Naive B cell (primary cell): ENCODE measurements at regions not wholly inside any gene's neighbourhood (a gene's known extent, or its start where the extent isn't known, plus 50 kb on each side); places are given as distances from the start of the nearest gene placed in this dataset.
"Not testable (repeated sequence)": the region's sequence is repeated elsewhere in the genome, so short reads cannot be mapped to it uniquely, and the experiment has no call there.

Experiments used
- ATAC-seq, 2 donors: fragments of 150-1000 bp; cut with Tn5 transposase; 2 replicates each; pipeline ENCODE4 v1.10.0; 2021; ENCODE audit warnings: low read depth in 2 of 2, mild to moderate bottlenecking in 2 of 2, moderate library complexity in 2 of 2
- DNase-seq: peaks from one replicate; pipeline ENCODE4 v3.0.0; 2022
- H3K27ac Mint-ChIP-seq, 6 donors: one replicate each; pipeline ENCODE4 v1.8.0; 2020 to 2022; ENCODE audit warnings: mild to moderate bottlenecking in 6 of 6, mixed read lengths in 6 of 6, moderate library complexity in 5 of 6, inconsistent platforms in 2 of 6
- H3K27me3 Mint-ChIP-seq, 3 donors: one replicate each; pipeline ENCODE4 v1.8.0; 2021 to 2022; ENCODE audit warnings: mixed read lengths in 3 of 3, mild to moderate bottlenecking in 1 of 3
- H3K36me3 Mint-ChIP-seq, 2 donors: one replicate each; pipeline ENCODE4 v1.8.0; 2020 to 2022; ENCODE audit warnings: mixed read lengths in 2 of 2, inconsistent platforms in 1 of 2, mild to moderate bottlenecking in 1 of 2
- H3K4me1 Mint-ChIP-seq, 3 donors: one replicate each; pipeline ENCODE4 v1.8.0; 2020 to 2022; ENCODE audit warnings: mixed read lengths in 3 of 3, inconsistent platforms in 1 of 3, mild to moderate bottlenecking in 1 of 3, moderate library complexity in 1 of 3
- H3K4me3 Mint-ChIP-seq, 8 donors: one replicate each; pipeline ENCODE4 v1.8.0; 2020 to 2022; ENCODE audit warnings: mild to moderate bottlenecking in 8 of 8, mixed read lengths in 8 of 8, moderate library complexity in 8 of 8, inconsistent platforms in 2 of 8
- H3K9me3 Mint-ChIP-seq, 7 donors: one replicate each; pipeline ENCODE4 v1.8.0; 2020 to 2022; ENCODE audit warnings: mixed read lengths in 7 of 7, mild to moderate bottlenecking in 5 of 7, inconsistent platforms in 2 of 7, moderate library complexity in 1 of 7

- DNase-seq (no peak), ATAC-seq (no peak)
- Mint-ChIP-seq H3K4me3 (no peak overlapping the region), H3K27me3 (peaks cover 20 to 30% (median 24%) of the 10 kb centered on the region in 3 donors), H3K36me3 (no peaks in the 10 kb centered on the region), H3K4me1 (no peaks in the 10 kb centered on the region), H3K27ac (no peak overlapping the region), H3K9me3 (peaks cover 0 to 1% (median 0%) of the 10 kb centered on the region in 7 donors)
These were observed 188.5 kb upstream of the CAND1 start for GRCh38 chr12:67080637-67081036.

- no peak for DNase-seq
- H3K4me3 Mint-ChIP-seq: no peak overlapping the region
- no peak overlapping the region for H3K27ac Mint-ChIP-seq
- ATAC-seq: no peak
- no peaks in the 10 kb centered on the region for H3K36me3 Mint-ChIP-seq
- no peaks in the 10 kb centered on the region for H3K9me3 Mint-ChIP-seq
- no peaks in the 10 kb centered on the region for H3K4me1 Mint-ChIP-seq
- peaks cover 10 to 29% (median 22%) of the 10 kb centered on the region in 3 donors for H3K27me3 Mint-ChIP-seq
These were observed 186.9 kb upstream of the CAND1 start for GRCh38 chr12:67082221-67082620.

GRCh38 chr12:67085699-67086098 lies 183.5 kb upstream of the CAND1 start:
- no peaks in the 10 kb centered on the region for H3K9me3 Mint-ChIP-seq

GRCh38 chr12:67086116-67086515 lies 183.0 kb upstream of the CAND1 start:
- Mint-ChIP-seq H3K27me3 (peaks cover 17 to 33% (median 29%) of the 10 kb centered on the region in 3 donors), H3K9me3 (no peaks in the 10 kb centered on the region), H3K4me1 (no peaks in the 10 kb centered on the region), H3K36me3 (no peaks in the 10 kb centered on the region), H3K4me3 (no peak overlapping the region), H3K27ac (no peak overlapping the region)
- ATAC-seq (no peak), DNase-seq (no peak)

More at GRCh38 chr12:67085699-67086098, 183.5 kb upstream of the CAND1 start:
- Mint-ChIP-seq H3K27me3 (peaks cover 13 to 33% (median 26%) of the 10 kb centered on the region in 3 donors), H3K27ac (no peak overlapping the region), H3K4me3 (no peak overlapping the region), H3K36me3 (no peaks in the 10 kb centered on the region), H3K4me1 (no peaks in the 10 kb centered on the region)
- ATAC-seq (no peak), DNase-seq (no peak)

GRCh38 chr12:67088401-67089118 lies 180.6 kb upstream of the CAND1 start:
- Mint-ChIP-seq H3K27ac (no peak overlapping the region), H3K4me3 (no peak overlapping the region), H3K9me3 (peaks cover 0 to 11% (median 4%) of the 10 kb centered on the region in 7 donors), H3K27me3 (peaks cover 20 to 27% (median 25%) of the 10 kb centered on the region in 3 donors), H3K36me3 (no peaks in the 10 kb centered on the region), H3K4me1 (no peaks in the 10 kb centered on the region)
- DNase-seq (no peak), ATAC-seq (no peak)

GRCh38 chr12:67091204-67091603 lies 178.0 kb upstream of the CAND1 start:
- no peaks in the 10 kb centered on the region for H3K36me3 Mint-ChIP-seq
- ATAC-seq (no peak), DNase-seq (no peak)
- H3K4me3 Mint-ChIP-seq: no peak overlapping the region
- H3K27me3 Mint-ChIP-seq: peaks cover 13 to 17% (median 17%) of the 10 kb centered on the region in 3 donors
- peaks cover 0 to 11% (median 4%) of the 10 kb centered on the region in 7 donors for H3K9me3 Mint-ChIP-seq
- H3K4me1 Mint-ChIP-seq: no peaks in the 10 kb centered on the region
- no peak overlapping the region for H3K27ac Mint-ChIP-seq

GRCh38 chr12:67091678-67092077 lies 177.5 kb upstream of the CAND1 start:
- no peak for ATAC-seq
- no peak for DNase-seq
- Mint-ChIP-seq H3K36me3 (no peaks in the 10 kb centered on the region), H3K4me1 (no peaks in the 10 kb centered on the region), H3K27me3 (peaks cover 17 to 20% (median 18%) of the 10 kb centered on the region in 3 donors), H3K9me3 (peaks cover 0 to 11% (median 4%) of the 10 kb centered on the region in 7 donors), H3K27ac (no peak overlapping the region), H3K4me3 (no peak overlapping the region)

GRCh38 chr12:67092934-67093333 lies 176.2 kb upstream of the CAND1 start:
- H3K9me3 Mint-ChIP-seq: peaks cover 0 to 11% (median 4%) of the 10 kb centered on the region in 7 donors
- not testable (repeated sequence) for ATAC-seq

GRCh38 chr12:67096533-67097318 lies 172.4 kb upstream of the CAND1 start:
- Mint-ChIP-seq H3K4me1 (no peaks in the 10 kb centered on the region), H3K27ac (no peak overlapping the region), H3K27me3 (peaks cover 10 to 12% (median 11%) of the 10 kb centered on the region in 3 donors), H3K4me3 (no peak overlapping the region), H3K9me3 (peaks cover 0 to 14% (median 4%) of the 10 kb centered on the region in 7 donors), H3K36me3 (no peaks in the 10 kb centered on the region)
- DNase-seq (no peak), ATAC-seq (no peak)

More at GRCh38 chr12:67092934-67093333, 176.2 kb upstream of the CAND1 start:
- not testable (repeated sequence) for H3K36me3 Mint-ChIP-seq, H3K4me3 Mint-ChIP-seq, H3K27ac Mint-ChIP-seq, DNase-seq, H3K4me1 Mint-ChIP-seq
- peaks cover 20 to 23% (median 22%) of the 10 kb centered on the region in 3 donors for H3K27me3 Mint-ChIP-seq

- no peak overlapping the region for H3K4me3 Mint-ChIP-seq
- DNase-seq: no peak
- H3K27me3 Mint-ChIP-seq: peaks cover 10 to 19% (median 15%) of the 10 kb centered on the region in 3 donors
These were observed 169.3 kb upstream of the CAND1 start for GRCh38 chr12:67099858-67100257.

GRCh38 chr12:67103521-67103920 lies 165.6 kb upstream of the CAND1 start:
- DNase-seq (no peak), ATAC-seq (no peak)
- H3K27ac Mint-ChIP-seq: no peak overlapping the region
- peaks cover 8 to 12% (median 11%) of the 10 kb centered on the region in 3 donors for H3K27me3 Mint-ChIP-seq
- H3K9me3 Mint-ChIP-seq: peaks cover 4 to 38% (median 24%) of the 10 kb centered on the region in 7 donors
- H3K4me1 Mint-ChIP-seq: no peaks in the 10 kb centered on the region
- H3K4me3 Mint-ChIP-seq: no peak overlapping the region
- H3K36me3 Mint-ChIP-seq: peaks cover 0 to 10% of the 10 kb centered on the region in 2 donors

More at GRCh38 chr12:67099858-67100257, 169.3 kb upstream of the CAND1 start:
- no peak for ATAC-seq
- Mint-ChIP-seq H3K36me3 (no peaks in the 10 kb centered on the region), H3K9me3 (peaks cover 2 to 12% (median 4%) of the 10 kb centered on the region in 7 donors), H3K4me1 (no peaks in the 10 kb centered on the region), H3K27ac (no peak overlapping the region)

- ATAC-seq (no peak), DNase-seq (no peak)
- Mint-ChIP-seq H3K27me3 (peaks cover 8 to 11% (median 8%) of the 10 kb centered on the region in 3 donors), H3K36me3 (peaks cover 0 to 10% of the 10 kb centered on the region in 2 donors), H3K4me3 (no peak overlapping the region), H3K27ac (no peak overlapping the region), H3K4me1 (no peaks in the 10 kb centered on the region), H3K9me3 (peaks cover 4 to 33% (median 24%) of the 10 kb centered on the region in 7 donors)
These were observed 161.9 kb upstream of the CAND1 start for GRCh38 chr12:67107235-67107634.

- peaks cover 5 to 8% (median 8%) of the 10 kb centered on the region in 3 donors for H3K27me3 Mint-ChIP-seq
- ATAC-seq (no peak), DNase-seq (no peak)
- no peak overlapping the region for H3K4me3 Mint-ChIP-seq
- H3K36me3 Mint-ChIP-seq: peaks cover 0 to 10% of the 10 kb centered on the region in 2 donors
- peaks cover 0 to 3% (median 0%) of the 10 kb centered on the region in 3 donors for H3K4me1 Mint-ChIP-seq
- no peak overlapping the region for H3K27ac Mint-ChIP-seq
- peaks cover 0 to 33% (median 23%) of the 10 kb centered on the region in 7 donors for H3K9me3 Mint-ChIP-seq
These were observed 161.3 kb upstream of the CAND1 start for GRCh38 chr12:67107751-67108269.
